ENCODE measurements at regions not wholly inside any gene's neighbourhood (a gene's known extent, or its start where the extent isn't known, plus 50 kb on each side); places are given as distances from the start of the nearest gene placed in this dataset.

GRCh38 chr3:160163229-160163878 is 61.9 kb upstream of the C3orf80 start:
- peak; percentile 48 for ATAC-seq
- no peak overlapping the region for H3K4me3 ChIP-seq (replicated peaks in 1 of 3; ENCODE audit: insufficient read depth in 1 of 3, low read depth in 2 of 3, low read length in 3 of 3)
- no peaks in the 10 kb centered on the region for H3K4me1 ChIP-seq (ENCODE audit: insufficient read depth, low read length)
- no peak overlapping the region for H2AFZ ChIP-seq (ENCODE audit: low read length)
- H3K79me2 ChIP-seq (ENCODE audit: insufficient read depth, low read length) = no peaks in the 10 kb centered on the region
- H3K27ac ChIP-seq (ENCODE audit: extremely low read length, insufficient read depth, low read length) = no peak overlapping the region
- no peak overlapping the region for H3K4me2 ChIP-seq (ENCODE audit: low read depth, low read length)
- H3K9me3 ChIP-seq (ENCODE audit: low read length) = no peaks in the 10 kb centered on the region
- ChIA-PET CTCF (ENCODE audit: low intra/inter-chr PET ratio, low total read pairs) (interaction anchor here (0.7 to 2.2 kb wide), 3 partner anchors 180 to 323 kb away, joined by 3 to 19 read pairs (median 10); no protein-coding TSS in a partner anchor), POLR2A (no interaction called here)
- H4K20me1 ChIP-seq (ENCODE audit: insufficient read depth, low read length) = no peaks in the 10 kb centered on the region
- no peak overlapping the region for H3K9ac ChIP-seq (ENCODE audit: insufficient read depth, low read depth, low read length)
- DNase-seq (ENCODE audit: low spot score) = peak; percentile 4
- no peaks in the 10 kb centered on the region; a peak in 2 of 5 replicates for H3K27me3 ChIP-seq (ENCODE audit: control insufficient read depth in 1 of 2, insufficient read depth in 2 of 2, low read length in 2 of 2)
- FAIRE-seq = peak; percentile 18
- no peak for TF ChIP-seq SETDB1 (CRISPR knock-in tag; IDR thresholded peaks at IDR 0.05; ENCODE audit: borderline replicate concordance)
- TF ChIP-seq SMC3 (IDR thresholded peaks at IDR 0.05; ENCODE audit: low read length) = peak; percentile 37; the same call in 1 of the 2 replicates
- peak; percentile 45 for TF ChIP-seq CTCF (CRISPR knock-in tag; IDR thresholded peaks at IDR 0.05)
- TF ChIP-seq ARID5B (CRISPR knock-in tag; IDR thresholded peaks at IDR 0.05) = no peak
- TF ChIP-seq STAG1 (CRISPR knock-in tag; IDR thresholded peaks at IDR 0.05) = peak; percentile 66
- TF ChIP-seq ZNF10 (CRISPR knock-in tag; IDR thresholded peaks at IDR 0.05; ENCODE audit: borderline replicate concordance, low read depth) = no peak
- in situ Hi-C loops (cut with HindIII; ENCODE audit: extremely low pct_ligation_motif_present, low pct_unique_long_range_greater_than_20kb) = loop anchor here (5.0 kb wide), 3 partner anchors 179 to 324 kb away; no protein-coding TSS in a partner anchor
- BruUV-seq (replicated peaks) = no TSS peak
- intact Hi-C loops (cut with micrococcal nuclease; ENCODE audit: unreplicated experiment) = loop anchor here (1.0 to 5.0 kb wide), 3 partner anchors 180 to 324 kb away; no protein-coding TSS in a partner anchor
- no peaks in the 10 kb centered on the region for H3K36me3 ChIP-seq (replicated peaks in 1 of 2; ENCODE audit: control insufficient read depth in 1 of 2, insufficient read depth in 2 of 2, low read length in 2 of 2)
